Progenitor cell of endocrine pancreas (in vitro differentiated cells): ENCODE measurements at regions not wholly inside any gene's neighbourhood (a gene's known extent, or its start where the extent isn't known, plus 50 kb on each side); places are given as distances from the start of the nearest gene placed in this dataset.

ENCODE experiments used
- DNase-seq: peaks from one replicate; pipeline ENCODE4 v3.0.0; 2021; ENCODE audit warnings: low spot score; ENCODE audit not compliant: unreplicated experiment
- H3K27ac Mint-ChIP-seq: 2 replicates; pipeline ENCODE4 v1.8.0; 2021; ENCODE audit warnings: mild to moderate bottlenecking, moderate library complexity, mixed read lengths
- H3K27me3 Mint-ChIP-seq: 2 replicates; pipeline ENCODE4 v1.8.0; 2021; ENCODE audit warnings: mixed read lengths
- H3K36me3 Mint-ChIP-seq: 2 replicates; pipeline ENCODE4 v1.8.0; 2022; ENCODE audit warnings: mixed read lengths; ENCODE audit not compliant: insufficient read depth
- H3K4me1 Mint-ChIP-seq: 2 replicates; pipeline ENCODE4 v1.8.0; 2021; ENCODE audit warnings: low read depth, mixed read lengths
- H3K4me3 Mint-ChIP-seq: 2 replicates; pipeline ENCODE4 v1.8.0; 2021; ENCODE audit warnings: low read depth, mild to moderate bottlenecking, moderate library complexity, mixed read lengths
- H3K9me3 Mint-ChIP-seq: 2 replicates; pipeline ENCODE4 v1.8.0; 2021; ENCODE audit warnings: low read depth, mixed read lengths
- CTCF ChIP-seq: fragments of 200-600 bp; sonication (generic); IDR thresholded peaks from one replicate; pipeline ENCODE4 v1.5.0; 2021; ENCODE audit warnings: antibody characterized with exemption, mild to moderate bottlenecking; ENCODE audit not compliant: unreplicated experiment

DNA sequence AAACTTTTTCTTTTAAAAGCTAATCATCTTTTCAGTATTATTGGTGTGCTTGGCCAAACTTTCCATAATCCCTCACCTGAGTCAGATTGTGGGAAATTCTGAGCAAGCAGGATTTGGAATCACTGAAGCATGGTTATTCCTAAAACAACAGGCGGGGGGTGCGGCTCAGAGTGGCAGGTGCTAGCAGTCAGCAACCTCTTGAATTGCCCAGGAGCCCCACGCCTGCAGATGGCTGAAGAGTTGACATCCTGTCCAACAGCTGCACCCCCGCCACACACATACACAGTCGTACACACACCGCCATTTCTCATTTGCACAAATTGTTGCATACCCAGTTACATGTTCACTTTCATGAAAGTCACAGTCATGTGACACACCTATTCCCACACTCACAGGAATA is 96.6 kb downstream of the LHX2 start:
- H3K9me3 Mint-ChIP-seq = no peaks in the 10 kb centered on the region
- TF ChIP-seq CTCF = no peak
- H3K4me3 Mint-ChIP-seq = no peak overlapping the region
- no peak for DNase-seq
- H3K4me1 Mint-ChIP-seq = no peaks in the 10 kb centered on the region
- no peaks in the 10 kb centered on the region for H3K36me3 Mint-ChIP-seq
- peaks cover 47% of the 10 kb centered on the region for H3K27me3 Mint-ChIP-seq
- no peak overlapping the region for H3K27ac Mint-ChIP-seq

GRCh38 chr9:124110307-124110915 is 98.8 kb downstream of the LHX2 start:
- no peaks in the 10 kb centered on the region for H3K36me3 Mint-ChIP-seq
- no peak overlapping the region for H3K4me3 Mint-ChIP-seq
- no peaks in the 10 kb centered on the region for H3K4me1 Mint-ChIP-seq
- no peak for TF ChIP-seq CTCF
- peak; percentile 78 for DNase-seq
- peaks cover 48% of the 10 kb centered on the region for H3K27me3 Mint-ChIP-seq
- H3K27ac Mint-ChIP-seq = no peak overlapping the region
- no peaks in the 10 kb centered on the region for H3K9me3 Mint-ChIP-seq

- TF ChIP-seq CTCF = no peak
- no peak overlapping the region for H3K4me3 Mint-ChIP-seq
- no peaks in the 10 kb centered on the region for H3K4me1 Mint-ChIP-seq
- H3K9me3 Mint-ChIP-seq = peaks cover 5% of the 10 kb centered on the region
- H3K27me3 Mint-ChIP-seq = peaks cover 27% of the 10 kb centered on the region
- H3K27ac Mint-ChIP-seq = no peak overlapping the region
- H3K36me3 Mint-ChIP-seq = no peaks in the 10 kb centered on the region
- DNase-seq = no peak
Observed at GRCh38 chr9:124116683-124117363, 105.3 kb downstream of the LHX2 start.

DNA sequence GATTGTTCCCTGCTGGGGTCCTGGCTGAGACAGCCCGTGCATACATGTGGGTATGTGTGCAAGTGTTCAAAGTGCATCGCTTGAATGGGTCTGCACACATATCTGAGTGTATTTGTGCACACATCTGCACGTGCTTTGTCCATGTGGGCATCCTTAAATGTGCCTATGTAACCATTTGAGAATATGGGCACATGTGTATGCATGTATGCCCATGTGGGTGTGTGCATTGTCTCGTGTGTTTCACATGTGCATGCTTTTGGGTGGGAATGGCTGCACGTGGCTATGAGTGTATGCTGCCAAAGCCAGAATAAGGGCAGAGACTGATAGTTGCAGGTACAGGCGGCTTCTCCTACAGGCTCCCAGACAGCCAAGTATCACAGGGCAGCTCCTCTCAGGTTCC is 107.3 kb downstream of the LHX2 start:
- H3K4me3 Mint-ChIP-seq = no peak overlapping the region
- H3K27ac Mint-ChIP-seq = no peak overlapping the region
- no peak for TF ChIP-seq CTCF
- H3K4me1 Mint-ChIP-seq = no peaks in the 10 kb centered on the region
- no peak for DNase-seq
- H3K36me3 Mint-ChIP-seq = no peaks in the 10 kb centered on the region
- peaks cover 5% of the 10 kb centered on the region for H3K9me3 Mint-ChIP-seq
- H3K27me3 Mint-ChIP-seq = peaks cover 29% of the 10 kb centered on the region

DNA sequence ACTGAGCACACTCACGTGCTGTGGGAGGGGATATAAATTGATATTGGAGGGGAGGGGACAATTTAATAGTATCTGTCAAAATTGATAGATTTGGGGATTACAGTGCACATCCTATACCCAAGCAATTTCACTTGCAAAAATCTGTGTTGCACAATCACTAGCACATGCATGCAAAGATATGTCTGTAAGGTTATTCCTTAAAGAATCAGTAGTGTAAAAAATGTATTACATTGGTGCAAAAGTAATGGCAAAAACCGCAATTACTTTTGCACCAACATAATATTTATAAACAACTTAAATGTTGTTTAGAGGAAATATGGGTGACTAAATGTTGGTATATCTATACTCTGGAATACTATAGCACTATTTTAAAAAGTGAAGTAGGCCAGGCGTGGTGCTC is 108.7 kb downstream of the LHX2 start:
- peaks cover 29% of the 10 kb centered on the region for H3K27me3 Mint-ChIP-seq
- no peaks in the 10 kb centered on the region for H3K4me1 Mint-ChIP-seq
- TF ChIP-seq CTCF = no peak
- H3K36me3 Mint-ChIP-seq = no peaks in the 10 kb centered on the region
- no peak for DNase-seq
- H3K4me3 Mint-ChIP-seq = no peak overlapping the region
- H3K9me3 Mint-ChIP-seq = peaks cover 5% of the 10 kb centered on the region
- no peak overlapping the region for H3K27ac Mint-ChIP-seq
